NCI-H460 (cell line): ENCODE measurements at regions not wholly inside any gene's neighbourhood (a gene's known extent, or its start where the extent isn't known, plus 50 kb on each side); places are given as distances from the start of the nearest gene placed in this dataset.

Experiments used
- DNase-seq: peaks from one replicate; pipeline ENCODE4 v3.0.0-alpha.2; 2016; ENCODE audit warnings: low read depth; ENCODE audit errors: extremely low read depth

DNA sequence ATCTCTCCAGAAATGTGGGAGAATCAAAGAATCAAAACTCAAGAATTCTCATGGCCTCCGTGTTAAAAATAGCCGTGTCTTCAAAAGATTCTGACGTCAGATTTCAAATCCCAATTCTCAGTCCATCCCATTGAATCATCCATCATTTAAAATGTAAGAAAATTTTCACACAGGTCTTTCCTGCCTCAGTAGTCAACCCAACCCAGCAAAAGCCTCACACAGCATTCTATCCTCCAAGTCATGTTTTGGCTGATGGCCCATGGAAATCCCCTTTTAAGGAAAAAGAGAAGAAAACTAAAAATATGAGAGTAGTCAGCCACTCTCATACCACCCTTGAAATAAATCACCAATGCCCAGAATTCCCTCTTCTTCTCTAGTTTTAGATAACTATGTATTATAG, 211.8 kb downstream of the C1D start:
- DNase-seq = no peak

DNA sequence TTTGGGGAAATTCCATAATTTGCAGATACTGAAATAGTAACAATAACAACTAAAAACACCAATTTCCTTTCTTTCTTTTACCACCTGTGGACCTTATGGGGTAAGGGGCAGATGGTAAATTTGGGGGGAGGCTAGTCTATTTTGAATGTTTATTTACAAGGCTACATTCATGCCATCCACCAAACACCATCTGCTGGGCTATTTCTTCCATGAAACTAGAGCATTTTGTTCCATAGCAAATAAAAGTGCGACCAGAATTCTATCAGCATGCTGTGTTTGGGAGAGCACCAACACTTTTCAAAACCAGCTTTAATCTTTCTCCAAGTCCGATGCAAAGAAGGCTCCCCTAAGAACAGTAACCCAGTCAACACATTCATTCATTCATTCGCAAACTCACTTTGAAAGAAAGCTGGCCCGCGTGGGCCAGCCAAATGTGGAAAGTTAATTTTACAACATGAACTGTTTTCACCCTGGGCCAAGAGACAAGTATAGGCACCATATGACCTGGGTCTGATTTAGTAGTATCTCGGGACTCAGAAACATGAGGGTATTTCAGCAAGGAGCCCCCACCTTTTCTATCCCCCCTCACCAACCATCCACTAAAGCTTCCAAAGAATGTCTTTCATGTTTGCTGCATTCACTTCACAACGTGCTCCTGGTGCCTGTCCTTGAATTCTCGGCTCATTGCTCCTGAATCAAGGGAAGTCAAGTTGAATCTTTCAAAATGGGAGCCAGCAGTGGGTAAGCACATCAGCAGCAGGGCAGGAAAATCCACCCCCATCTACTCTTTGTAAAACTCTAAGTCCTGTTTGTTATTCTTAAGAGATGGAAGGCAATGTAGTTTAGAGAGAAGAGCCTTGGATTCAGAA, 210.6 kb downstream of the C1D start:
- DNase-seq = no peak

DNA sequence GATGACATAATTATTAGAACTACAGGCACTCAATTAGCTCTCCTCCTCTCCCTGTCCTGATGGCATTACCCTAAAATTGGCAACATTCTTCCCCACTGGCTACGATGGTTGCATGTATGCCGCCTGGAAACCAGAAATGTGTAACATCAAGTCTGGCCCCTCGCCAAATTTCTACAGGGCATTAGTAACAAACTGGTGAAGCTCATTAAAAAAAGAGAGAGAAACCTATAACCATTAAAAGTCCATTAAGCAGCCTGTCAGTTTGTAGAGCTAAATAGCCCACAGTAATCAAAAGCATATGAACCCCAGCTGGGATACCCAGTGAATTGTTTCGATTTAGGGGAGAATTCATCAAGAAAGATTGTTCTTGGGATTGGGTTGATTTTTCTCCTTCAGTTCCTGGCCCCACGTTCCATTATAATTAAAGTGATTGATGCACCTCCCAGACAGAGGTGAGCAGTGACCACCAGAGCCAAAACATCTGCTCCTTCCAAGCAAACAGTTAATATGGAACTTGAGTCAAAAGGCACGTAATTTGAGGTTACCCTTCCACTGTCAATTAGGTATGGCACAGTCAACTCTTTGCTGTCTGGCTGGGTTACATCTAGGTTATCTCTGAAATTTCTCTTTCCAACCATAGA, 208.6 kb downstream of the C1D start:
- no peak for DNase-seq

DNA sequence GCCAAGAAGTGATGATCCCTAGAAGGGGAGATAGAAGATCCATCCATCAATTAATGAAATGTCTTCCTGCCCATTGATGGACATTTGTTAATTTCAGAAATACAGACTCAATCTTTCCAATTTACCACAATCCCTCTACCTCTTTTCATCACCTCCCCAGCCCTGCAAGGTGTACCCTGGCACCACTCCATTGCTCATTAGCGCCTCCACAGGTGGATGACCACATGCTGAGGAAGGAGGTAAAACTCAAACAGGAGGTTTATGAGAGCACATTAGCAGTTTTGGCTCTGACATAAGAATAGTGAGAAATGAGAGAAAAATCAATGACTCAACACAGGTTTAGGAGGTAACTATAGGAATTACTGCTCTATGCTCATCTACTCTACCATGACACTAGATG, 208.0 kb downstream of the C1D start:
- no peak for DNase-seq

DNA sequence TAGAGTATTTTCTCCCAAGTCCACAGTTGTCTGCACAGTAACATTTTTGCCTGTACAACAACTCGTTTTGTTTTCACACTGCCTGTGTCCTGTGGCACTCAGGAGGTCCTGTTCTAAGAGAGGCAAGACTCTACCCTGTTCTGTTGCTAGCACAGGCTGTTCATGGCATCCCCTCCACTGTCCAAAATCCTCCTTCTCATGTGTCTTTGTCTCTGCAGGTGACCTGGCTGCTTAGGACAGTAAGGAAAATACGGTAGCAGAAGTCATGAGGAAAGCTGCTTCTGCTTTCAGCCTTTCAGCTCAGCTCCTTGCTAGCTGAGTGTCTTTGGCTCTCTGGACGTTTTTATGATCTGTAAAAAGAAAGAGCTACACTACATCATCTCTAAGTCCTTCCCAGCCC, 205.9 kb downstream of the C1D start:
- no peak for DNase-seq

DNA sequence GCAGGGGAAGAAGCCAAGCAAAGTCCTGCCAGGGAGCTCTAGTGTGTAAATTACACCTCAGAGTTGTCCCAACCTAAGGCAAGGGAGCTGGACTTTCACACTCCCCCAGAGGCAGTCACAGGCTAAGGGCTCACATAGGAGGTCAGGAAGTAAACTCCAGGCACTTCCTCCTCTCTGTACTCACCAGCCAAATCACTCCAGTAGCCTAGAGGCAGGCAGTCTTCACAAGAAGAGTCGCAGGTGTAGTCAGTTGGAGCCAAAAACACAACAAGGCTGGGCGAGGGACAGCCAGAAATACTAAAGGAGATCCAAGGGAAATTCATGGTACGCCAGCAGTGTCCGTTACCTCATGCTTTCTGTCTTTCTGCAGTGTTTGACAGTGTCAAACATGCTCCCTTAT, 205.0 kb downstream of the C1D start:
- DNase-seq = no peak

DNA sequence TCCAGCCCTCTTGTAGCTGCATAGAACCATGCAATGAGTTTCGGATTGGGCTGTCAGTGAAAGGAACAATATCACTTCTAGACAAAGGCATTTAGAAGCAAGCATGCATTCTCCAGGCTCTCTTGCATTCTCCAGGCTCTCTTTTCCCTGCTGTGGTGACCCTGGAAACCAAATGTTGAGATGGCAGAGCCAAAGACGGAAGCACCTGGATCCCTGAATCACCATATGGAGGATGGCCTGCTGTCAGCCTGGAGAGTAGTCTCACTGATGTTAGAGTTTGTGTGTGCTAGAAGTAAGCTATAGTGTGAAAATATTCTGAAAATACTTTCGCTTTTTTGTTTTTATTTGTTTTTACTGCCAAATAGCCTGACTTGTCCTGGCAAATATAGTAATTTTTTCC, 203.9 kb downstream of the C1D start:
- DNase-seq = no peak

DNA sequence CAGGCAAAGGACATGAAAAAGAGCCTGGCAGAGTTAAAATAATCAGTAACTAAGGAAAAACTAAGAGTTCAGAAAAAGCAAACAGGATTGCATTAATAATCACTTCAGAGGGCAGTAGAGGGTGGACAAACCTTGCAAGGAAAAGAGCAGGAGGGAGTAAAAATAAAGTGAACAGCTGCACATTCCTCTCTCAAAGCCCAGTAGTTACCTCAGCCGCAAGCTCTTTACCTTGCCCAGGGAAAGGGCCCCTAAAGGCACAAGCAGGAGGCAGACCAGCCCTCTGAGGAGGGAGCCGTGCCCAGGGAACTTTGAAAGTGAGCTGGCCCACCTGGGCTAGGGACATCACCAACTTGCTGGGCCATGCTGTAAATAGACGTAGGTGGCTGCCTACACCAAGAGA, 196.9 kb downstream of the C1D start:
- DNase-seq = no peak

DNA sequence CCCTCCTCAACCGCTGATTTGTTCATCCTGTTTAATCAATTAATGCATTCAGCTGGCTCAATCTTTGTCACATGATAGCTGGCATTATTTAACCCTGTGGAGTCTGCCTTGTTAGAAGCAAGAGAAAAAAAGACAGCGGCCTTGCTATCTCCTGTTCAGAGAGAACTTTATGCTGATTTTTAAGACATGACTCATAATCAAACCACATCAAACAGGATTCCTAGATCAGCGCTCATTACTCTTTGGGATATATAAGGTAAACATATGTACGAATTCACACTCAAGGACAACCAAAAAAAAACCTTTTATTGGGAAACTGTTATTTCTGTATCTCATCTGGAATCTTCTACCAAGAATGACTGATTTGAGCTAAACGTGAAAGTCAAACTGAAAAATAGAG, 195.1 kb downstream of the C1D start:
- DNase-seq = no peak

DNA sequence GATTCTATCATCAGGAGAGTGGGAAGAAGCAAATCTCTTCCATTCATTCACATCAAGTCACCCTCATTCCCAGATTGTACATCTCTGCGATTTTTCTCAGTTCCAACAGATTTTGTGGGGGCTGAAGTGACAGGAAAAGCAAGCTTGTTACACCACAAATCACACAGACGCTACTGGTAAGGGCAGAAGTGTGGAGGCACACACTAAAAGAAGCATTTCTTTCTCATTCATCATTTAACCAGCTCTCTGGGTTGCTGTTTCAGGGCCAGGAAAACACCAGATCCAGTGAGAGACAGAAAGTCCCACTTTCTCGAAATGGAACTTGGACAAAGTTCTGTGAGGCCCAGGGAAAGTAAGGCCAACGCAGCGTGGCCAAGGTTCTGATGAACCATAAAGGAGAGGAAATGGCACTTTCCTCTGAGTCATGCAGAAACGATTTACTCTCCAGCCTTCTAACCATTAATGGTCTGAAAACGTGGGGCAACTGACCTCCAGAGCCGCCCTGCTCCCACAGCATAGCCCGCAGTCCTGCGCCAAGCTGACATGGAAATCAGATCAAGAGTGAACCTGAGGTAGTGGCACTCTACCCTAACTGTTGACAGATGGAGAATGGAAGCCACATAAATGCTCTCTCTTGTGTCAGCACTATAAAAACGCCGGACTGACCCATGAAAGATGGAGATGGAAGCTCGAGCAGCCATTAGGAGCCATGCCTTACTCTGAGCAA, 191.0 kb downstream of the C1D start:
- DNase-seq = no peak

DNA sequence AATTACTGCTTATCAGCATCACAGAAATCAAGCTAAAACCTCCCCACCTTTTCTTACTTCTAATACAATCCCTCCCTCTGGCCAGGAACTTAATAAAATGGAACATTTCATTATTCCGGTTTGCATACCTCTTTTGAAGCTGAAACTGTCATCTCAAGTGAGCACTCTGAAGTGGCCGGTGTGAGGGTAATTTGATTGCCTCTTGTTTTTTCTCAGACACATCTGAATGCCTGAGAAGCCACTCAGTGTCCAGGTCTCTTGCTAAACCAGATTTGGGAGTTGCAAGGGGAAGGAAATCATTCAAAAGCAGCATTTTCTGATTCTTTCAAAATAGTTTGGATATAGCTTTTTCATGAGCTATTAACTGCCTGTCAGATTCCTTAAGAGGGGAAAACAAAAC, 190.3 kb downstream of the C1D start:
- DNase-seq = no peak

DNA sequence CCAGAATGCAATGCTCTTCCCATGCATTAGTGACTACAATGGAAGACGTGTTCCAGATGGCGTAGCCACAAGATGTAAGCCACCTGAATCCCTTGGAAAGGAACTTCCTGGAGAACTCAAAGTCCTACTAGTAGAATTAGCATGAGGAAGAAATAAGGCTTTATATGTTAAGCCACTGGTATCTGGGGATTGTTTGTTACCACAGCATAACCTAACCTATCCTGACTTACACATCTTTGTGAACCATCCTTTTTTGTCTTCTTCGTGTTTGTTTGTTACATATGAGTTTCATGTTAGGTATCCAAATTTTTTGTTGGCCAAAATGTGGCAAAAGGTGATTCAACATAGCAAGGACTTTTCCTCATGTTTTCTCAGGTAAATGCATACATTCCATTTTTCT, 188.9 kb downstream of the C1D start:
- DNase-seq = no peak

DNA sequence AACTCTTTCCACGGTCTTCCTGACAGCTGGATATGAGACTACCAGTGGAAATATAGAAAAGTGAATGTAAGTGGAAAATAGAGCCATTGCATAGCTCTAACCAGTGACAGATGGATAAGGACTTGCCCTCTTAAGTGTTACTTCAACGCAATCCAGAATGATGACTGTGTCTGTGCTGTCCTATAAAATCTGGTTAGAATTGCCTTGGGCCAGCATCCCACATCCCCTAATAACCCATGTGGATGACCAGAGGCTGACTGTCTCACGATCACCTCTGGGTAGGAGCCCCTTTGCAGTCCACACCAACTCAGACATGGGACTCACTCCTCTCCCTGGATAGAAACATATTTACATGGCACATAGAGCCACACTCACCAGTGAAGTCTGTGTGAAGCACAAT, 186.6 kb downstream of the C1D start:
- DNase-seq = no peak

DNA sequence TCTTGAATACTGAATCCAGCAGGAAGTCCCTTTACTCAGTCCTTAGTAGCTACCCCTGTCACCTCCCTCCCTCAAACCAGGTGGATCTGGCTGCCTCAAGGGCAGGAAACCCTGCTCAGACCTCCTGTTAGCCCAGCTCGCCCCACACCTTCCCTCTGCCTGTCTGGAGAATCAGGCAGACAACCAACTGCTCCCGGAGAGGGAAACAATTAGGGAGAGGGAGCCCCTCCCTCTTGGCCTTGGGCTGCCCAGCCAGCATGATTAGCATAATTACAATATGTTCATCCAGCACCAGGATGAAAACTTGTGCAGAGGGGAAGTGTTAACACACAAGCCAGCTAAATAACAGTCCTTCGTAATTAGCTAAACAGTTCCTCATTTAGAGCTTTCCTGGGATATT, 185.5 kb downstream of the C1D start:
- DNase-seq = no peak

DNA sequence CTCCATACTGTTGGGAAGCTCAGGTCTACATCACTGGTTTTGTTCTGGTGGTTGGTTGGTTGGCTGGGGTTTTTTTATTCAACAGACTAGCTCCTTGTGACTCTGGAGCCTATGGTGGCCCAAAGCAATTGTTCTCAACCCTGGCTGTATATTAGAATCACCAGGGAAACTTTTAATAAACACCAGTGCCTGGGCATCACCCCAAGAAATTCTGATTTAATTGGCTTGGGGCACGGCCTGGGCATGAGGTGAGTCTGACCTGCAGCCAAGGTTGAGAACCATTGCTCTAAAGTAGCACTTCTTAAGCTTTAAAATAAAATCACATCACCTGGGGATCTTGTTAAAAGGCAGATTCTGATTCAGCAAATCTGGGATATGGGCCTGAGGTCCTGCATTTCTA, 184.1 kb downstream of the C1D start:
- no peak for DNase-seq

DNA sequence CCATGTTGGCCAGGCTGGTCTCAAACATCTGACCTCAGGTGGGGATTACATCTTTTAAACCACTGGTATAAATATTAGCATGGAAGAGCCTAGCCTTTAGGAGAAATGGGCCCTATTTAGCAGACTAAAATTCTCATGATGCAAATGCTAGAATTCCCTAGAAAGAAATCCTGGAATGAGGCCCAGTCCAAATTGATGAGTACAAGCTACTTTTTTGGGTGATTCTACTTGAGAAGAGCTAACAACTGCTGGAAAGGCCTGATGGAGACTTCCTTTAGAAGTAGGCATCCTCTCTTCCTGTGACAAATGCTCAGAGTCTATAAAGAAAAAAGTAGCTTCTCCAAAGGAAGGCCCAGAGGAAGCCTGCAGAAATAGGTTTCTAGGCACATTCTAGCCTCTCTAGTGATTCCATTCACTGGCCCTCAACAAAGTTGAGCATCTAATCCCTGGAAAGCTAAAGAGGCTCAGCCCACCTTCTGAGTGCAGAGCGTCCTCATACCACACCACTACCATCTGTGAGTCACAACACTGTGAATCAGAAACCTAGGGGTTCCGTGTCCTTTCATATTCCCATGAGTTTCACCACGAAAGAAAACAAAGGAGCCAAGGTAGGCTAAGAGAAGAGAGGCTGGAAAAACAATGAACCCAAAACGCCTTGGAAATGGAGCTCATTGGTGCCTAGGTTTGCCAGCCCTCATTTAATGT, 183.1 kb downstream of the C1D start:
- DNase-seq = no peak

DNA sequence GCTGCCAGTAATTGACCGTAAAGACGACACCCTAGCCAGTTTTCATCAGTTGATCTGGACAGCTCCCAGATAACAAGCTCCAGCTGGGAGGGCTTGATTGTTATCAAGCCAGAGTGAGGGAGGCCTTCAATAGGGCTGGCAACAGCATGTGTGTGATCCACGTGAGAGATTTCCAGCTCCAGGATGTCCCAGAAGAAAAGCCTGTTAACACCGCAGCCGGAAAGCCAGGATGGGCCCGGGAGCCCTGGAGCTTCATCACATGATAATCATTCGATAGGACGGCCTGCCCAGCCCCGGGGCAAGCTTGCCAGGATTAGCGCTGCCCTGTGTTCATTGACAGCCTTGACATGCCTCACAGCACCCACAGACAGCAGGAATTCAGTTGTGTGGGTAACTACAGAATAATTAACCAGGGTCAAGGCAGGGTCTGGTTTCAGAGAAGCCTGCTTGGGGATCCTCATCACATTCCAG, 182.5 kb downstream of the C1D start:
- no peak for DNase-seq

DNA sequence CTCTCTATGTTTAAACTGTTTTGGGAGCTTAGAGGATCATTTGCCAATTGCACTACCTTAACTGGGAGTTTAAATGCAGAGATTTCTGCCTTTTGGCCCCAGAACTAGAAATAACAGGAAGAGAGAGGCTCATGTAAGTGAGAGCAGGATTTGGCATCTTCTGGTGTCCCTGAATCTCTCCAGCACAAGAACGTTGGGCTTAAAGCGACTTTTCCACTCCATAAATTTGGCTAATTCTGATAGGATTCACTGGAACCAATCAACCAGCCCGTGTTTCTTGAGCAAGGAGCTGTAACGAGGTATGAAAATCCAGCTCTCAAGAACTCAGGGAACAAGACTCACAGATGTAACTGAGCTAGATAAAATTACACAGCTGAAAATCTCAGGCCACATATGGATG, 181.0 kb downstream of the C1D start:
- no peak for DNase-seq

DNA sequence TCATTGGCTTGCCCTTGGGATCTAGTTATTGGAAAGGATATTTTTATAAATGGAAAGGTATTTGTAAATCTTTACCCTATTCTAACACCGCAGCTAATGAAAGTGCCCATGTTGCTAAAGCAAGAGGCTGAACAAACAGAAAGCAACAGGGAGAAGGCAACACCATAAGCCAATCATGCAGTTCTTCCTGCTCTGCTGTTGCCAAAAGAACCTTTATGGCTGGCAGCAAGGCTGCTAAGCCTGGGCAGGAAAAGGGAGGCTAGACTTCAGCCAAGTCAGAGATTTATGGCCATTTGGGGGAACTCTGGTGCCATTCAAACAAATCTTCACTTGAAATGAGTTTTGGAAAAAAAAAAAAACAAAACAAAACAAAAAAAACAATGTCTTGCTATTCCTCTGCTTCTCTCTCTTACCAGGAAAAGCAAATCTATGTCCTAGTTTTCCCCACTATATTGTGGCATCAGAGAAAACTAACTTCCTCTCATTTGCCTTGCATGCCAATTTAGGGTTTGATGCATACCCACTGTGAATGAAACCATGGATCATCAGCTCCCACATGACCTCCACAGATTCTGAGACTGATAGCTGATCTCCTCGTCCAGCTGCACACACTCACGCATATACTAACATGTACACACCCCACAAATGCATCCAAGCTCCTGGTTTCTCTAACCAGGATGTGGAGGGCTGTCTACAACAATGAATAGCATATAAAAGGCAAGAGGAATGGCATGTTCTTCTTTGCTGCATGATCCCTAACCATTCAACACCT, 179.3 kb downstream of the C1D start:
- DNase-seq = no peak

DNA sequence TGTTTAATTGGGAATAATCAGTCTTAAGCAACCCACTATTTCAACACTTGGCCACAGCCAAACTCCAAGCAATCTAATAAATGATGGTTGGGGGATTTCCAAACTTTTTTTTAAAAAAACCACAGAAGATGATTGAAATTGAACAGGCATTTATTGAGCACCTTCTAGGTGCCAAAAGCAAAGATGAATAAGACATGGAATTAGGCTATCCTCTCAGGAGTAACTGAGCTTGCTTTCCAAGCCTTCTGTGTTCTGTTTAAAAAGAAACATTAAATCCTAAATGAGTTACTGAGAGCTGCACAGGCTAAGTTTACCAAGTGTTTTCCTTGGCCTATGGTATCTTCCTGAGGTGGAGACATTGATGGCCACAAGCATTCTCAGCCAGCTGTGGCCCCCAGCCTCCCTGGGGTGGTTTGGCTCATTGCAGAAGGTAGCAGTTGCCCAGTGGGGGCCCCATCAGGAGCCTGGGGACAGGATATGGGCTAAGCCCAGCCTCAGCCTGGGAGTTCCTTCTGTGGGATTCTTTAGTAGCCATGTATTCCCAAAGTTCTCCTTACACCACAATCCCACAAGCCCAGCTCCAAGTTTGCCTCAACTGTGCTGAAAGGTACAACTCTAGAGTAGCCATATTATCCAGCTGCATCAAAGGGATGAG, 174.3 kb downstream of the C1D start:
- no peak for DNase-seq
